ENCODE measurements at regions not wholly inside any gene's neighbourhood (a gene's known extent, or its start where the extent isn't known, plus 50 kb on each side); places are given as distances from the start of the nearest gene placed in this dataset.
A peak's percentile ranks its signal among the peaks of the same experiment; 100 is the strongest.

DNA sequence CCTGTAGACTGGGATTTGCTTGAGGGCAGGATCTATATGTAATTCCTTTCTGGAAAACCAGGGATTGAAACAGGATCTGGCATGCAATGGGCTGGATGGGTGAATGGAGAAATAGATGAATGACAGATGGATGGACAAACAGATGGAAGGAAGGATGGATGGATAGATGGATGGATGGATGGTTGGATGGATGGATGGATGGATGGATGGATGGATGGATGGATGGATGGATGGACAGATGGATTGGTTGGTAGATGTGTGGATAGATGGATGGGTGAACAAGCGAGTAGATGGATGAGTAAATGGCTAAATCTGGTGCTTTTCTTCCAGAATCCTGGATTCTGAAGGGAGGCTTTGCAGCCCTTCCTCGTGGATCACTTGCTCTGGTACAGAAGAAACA is 162.5 kb upstream of the SMIM23 start:
- TF ChIP-seq, protein P1, sequence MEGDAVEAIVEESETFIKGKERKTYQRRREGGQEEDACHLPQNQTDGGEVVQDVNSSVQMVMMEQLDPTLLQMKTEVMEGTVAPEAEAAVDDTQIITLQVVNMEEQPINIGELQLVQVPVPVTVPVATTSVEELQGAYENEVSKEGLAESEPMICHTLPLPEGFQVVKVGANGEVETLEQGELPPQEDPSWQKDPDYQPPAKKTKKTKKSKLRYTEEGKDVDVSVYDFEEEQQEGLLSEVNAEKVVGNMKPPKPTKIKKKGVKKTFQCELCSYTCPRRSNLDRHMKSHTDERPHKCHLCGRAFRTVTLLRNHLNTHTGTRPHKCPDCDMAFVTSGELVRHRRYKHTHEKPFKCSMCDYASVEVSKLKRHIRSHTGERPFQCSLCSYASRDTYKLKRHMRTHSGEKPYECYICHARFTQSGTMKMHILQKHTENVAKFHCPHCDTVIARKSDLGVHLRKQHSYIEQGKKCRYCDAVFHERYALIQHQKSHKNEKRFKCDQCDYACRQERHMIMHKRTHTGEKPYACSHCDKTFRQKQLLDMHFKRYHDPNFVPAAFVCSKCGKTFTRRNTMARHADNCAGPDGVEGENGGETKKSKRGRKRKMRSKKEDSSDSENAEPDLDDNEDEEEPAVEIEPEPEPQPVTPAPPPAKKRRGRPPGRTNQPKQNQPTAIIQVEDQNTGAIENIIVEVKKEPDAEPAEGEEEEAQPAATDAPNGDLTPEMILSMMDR (IDR thresholded peaks at IDR 0.05): no peak
- Histone ChIP-seq H3K4me3 (no peak overlapping the region), H3K27ac (no peak overlapping the region)
- DNase-seq (ENCODE audit: low spot score): no peak

DNA sequence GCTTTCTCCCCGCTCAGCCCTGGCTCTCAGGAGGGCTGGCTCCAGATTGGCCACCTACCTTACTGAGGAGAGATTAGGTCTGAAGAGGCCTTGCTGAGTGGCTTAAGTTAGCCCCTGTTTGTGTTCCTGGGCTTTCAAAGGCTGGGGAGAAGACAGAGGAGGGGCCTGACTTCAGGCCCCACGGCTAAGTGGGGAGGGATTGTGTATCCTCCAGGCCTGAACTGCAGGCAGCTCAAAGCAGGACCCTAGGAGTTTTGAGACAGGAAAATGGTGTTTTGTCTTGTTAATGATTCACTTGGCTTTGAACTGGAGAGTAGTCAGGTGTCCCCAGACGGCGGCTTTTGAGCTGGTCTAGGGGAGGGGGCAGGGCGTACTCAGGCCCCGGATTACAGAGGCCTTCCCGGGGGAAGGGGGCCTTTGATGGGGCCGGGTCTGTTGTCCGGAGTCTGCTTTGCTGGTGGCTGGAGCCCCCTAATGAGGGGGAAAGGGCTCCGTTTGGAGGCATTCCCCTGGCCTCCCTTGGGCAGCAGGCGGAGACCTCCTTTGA is 162.0 kb upstream of the SMIM23 start:
- DNase-seq (ENCODE audit: low spot score): no peak
- TF ChIP-seq, protein P1 (IDR thresholded peaks at IDR 0.05): no peak
- H3K4me3 ChIP-seq: no peak overlapping the region
- H3K27ac ChIP-seq: no peak overlapping the region

DNA sequence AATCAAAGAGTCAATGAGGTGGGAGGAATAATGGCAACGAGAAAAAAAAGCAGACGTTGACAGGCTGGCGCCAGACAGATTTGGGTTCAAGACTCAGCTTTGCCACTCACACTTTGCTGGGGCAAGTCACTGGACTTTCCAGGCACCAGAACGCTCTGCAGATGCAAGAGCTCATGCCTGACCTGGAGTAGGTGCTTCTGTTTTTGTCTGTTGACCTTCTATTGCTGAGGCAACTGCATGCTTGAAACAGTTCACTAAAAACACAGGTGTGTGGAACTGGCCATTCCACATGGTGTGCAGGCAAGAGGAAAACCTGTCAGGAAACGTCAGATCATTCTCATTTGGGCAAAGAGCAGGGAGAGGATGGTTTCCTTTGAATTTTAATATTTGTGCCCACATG is 161.2 kb upstream of the SMIM23 start:
- TF ChIP-seq, protein P1 (IDR thresholded peaks at IDR 0.05): no peak
- H3K4me3 ChIP-seq: no peak overlapping the region
- DNase-seq (ENCODE audit: low spot score): no peak
- no peak overlapping the region for H3K27ac ChIP-seq

DNA sequence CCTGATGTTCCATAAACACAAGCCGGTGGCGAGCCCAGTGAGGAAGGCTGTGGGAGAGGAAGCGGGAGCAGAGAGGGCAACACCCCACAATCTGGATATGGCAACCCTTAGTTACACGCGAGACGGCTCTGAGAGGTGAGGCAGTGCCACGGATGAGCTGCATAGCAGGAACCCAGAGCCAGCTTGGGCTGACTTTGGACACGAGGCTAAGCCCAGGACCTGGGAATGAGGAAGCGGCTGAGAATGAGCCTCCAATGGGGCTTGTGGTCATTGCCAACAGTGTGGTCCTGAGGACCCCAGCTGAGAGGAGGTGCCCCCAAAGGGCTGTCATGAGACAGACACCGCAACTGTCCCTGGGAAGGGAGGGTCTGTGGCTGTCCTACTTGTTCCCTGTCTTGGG is 160.0 kb upstream of the SMIM23 start:
- Histone ChIP-seq H3K27ac (no peak overlapping the region), H3K4me3 (no peak overlapping the region)
- no peak for DNase-seq (ENCODE audit: low spot score)
- TF ChIP-seq, protein P1 (IDR thresholded peaks at IDR 0.05): no peak

DNA sequence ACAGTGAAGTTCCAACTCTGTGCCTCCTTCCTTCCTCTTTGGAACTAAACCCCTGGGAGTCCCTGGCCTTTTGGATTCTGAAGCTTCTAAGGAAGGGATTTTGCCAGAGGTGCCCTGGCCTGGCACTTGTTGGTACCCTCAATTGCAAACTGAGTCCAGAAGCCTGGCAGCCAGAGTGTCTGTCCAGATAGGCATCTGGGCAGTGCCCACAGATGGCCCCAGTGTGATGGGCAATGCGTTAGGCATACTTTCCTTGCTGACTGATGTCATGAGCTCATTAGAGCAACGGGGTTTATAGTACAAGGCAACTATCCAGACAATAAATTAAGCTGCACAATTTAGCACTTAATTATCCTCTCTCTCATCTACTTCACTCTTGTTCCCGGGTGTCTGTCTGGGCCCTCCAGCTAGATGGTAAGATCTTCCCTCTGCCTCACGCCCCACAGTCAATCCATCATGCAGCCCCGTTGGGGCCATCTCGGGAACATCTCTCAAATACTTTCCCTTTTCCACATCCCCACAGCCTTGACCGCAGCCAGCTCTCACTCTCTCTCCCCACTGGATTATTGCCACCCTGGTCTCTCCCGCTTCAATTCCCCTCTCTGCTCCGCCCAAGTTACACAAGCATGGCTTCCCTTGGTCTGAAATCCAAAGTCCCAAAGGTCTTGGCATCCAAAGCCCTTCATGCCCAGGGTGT is 157.5 kb upstream of the SMIM23 start:
- TF ChIP-seq, protein P1 (IDR thresholded peaks at IDR 0.05): no peak
- no peak overlapping the region for H3K4me3 ChIP-seq

DNA sequence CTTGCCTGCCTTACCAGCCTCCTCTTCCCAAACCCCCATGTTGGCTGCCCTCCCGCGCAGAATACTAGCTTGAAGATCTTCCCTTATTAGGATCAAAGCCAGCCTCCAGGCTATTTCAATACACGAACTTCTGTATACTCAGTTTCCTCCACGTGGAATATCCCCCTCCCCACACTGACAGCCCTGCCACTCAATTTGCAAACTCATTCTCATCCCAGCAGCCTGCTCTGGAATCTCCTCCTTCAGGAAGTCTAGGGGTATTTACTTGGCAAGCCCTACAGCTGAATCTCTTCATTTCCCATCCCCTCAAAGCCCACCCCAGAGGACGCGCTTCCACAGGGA is 157.0 kb upstream of the SMIM23 start:
- peak; percentile 29 for DNase-seq (ENCODE audit: low spot score)
- no peak overlapping the region for H3K4me3 ChIP-seq
- TF ChIP-seq, protein P1 (IDR thresholded peaks at IDR 0.05): no peak
- no peak overlapping the region for H3K27ac ChIP-seq

More for the DNA sequence above, 157.5 kb upstream of the SMIM23 start:
- peak; percentile 58 for DNase-seq (ENCODE audit: low spot score)
- no peak overlapping the region for H3K27ac ChIP-seq

DNA sequence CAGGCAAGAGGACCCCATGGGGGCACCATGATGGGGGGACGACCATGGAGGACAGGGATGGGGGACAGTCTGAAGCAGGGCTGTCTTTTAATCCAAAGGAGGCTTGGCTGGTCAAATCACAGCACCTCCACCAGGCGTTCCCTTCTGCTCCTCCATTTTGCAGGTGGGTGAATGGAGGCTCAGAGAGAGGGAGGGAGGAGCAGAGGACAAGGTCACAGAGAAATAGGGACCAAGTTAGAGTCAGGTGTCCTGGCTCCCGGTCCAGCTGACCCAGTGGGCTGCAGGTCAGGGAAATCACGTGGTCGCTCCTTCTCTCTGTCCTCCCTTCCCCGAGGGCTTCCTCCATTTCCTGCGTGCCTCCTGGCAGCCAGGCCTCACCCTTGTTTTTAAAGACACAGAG is 156.4 kb upstream of the SMIM23 start:
- peak; percentile 50 for DNase-seq (ENCODE audit: low spot score)
- Histone ChIP-seq H3K27ac (no peak overlapping the region), H3K4me3 (no peak overlapping the region)
- TF ChIP-seq, protein P1 (IDR thresholded peaks at IDR 0.05): no peak

All from coronary artery (tissue), 2 donors.